ENCODE measurements at regions not wholly inside any gene's neighbourhood (a gene's known extent, or its start where the extent isn't known, plus 50 kb on each side); places are given as distances from the start of the nearest gene placed in this dataset.
A peak's percentile ranks its signal among the peaks of the same experiment; 100 is the strongest.

DNA sequence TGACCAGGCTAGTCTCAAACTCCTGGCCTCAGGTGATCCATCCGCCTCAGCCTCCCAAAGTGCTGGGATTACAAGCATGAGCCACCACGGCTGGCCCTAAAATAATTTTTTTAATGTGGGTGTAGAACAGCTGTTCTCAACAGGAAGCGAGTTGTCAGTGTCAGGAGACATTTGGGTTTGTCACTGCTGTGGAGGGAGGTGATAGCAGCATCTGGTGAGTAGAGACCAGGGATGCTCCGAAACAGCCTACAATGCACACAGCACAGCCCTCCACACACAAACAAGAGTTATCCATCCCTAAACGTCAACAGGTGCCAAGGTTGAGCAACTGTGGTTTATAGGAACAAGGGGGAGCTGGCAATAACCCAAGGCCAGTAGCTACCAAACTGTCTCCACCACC lies 243.4 kb upstream of the STS start:
- no peak for DNase-seq

DNA sequence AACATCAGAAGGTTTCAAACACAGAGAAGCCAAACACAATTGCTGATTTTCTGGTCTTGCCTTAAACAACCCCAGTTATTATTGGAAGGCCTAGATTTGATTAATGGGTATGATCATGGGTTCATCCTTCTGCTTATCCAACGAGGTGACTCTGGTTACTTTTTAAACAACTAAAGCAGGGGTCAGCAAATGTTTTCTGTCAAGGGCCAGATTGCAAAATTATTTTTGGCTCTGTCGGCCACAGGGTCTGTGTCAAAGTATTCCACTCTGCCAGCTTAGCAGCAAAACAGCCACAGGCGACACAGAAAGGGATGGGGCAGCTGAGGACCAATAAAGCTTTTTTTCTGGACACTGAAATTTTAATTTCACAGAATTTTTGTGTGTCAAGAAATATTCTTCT lies 249.1 kb upstream of the STS start:
- DNase-seq: no peak

DNA sequence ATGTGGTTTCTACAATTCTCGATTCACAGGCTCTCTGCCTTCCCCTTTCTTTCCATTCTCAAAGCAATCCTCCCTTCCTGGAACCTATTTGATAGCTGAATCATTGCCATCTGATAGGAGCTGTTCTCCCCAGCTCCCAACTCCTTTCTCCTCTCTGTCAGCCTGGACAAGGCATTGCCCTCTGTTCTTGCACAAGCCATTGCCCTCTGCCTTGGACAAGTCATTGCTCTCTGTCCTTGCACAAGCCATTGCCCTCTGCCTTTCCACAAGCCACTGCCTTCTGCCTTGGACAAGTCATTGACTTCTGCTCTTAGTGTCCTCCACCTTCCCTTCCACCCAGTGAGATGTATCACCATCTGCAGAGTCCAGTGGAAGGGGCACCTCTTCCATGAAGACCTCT lies 256.1 kb upstream of the STS start:
- DNase-seq: no peak

DNA sequence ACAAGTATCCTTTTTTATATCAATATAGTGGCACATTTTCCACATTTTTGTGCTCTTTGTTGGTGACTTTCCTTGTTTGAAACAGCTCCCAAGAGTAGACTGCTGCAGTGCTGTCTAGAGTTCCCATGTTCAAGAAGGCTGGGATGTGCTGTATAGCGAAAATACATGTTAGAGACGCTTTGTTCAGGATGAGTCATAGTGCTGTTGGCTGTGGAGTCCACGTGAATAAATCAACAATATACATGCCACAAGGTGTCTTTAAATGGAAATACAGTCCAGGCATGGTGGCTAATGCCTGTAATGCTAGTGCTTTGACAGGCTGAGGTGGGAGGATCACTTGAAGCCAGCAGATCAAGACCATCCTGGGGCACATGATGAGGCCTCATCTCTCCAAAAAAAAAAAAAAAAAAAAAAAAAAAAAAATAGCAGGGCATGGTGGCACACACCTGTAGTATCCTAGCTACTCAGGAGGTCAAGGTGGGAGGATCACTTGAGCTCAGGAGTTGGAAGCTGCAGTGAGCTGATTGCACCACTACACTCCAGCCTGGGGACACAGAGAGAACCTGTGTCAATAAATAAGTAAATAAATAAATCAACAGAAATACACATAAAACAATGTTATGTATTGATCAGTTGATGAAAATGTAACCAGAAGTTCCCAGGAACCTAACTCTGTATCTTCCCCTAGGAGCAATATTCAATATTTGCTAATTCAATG lies 256.8 kb upstream of the STS start:
- DNase-seq: no peak

DNA sequence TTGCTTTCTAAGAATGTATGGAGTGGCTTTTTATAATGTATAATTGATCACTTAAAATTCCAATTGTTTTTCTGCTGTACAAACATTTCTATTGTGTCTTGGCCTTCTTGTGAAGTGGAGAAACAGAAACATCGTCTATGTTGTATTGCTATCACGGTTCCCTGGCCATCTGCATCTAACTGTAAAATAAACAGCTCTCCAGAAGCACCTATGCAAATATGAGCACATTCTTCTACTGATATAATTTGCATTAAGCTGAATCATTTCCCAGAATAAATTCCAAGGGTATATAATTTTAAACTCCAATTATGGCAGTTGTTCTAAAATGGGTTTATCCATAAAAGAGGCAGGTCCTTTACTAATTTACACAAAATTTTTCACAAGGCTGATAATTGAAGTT lies 261.6 kb upstream of the STS start:
- DNase-seq: no peak

DNA sequence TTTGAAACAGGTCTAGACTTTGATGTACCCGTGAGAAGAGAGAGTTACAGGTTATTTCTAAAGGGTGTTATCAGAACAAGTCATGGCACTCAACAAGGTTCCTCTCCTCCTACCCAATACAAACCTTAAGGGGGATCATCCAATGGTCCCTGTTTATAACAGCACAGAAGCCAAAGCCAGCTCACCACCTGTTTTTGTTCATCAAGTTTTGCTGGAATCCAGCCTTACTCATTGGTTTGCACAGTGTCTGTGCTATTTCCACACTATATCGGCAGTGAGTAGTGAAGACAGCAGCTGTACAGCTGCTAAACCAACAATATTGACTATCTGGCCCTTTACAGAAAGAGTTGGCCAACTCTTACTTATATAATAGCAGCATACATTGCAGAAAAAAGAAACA lies 262.1 kb upstream of the STS start:
- DNase-seq: no peak

DNA sequence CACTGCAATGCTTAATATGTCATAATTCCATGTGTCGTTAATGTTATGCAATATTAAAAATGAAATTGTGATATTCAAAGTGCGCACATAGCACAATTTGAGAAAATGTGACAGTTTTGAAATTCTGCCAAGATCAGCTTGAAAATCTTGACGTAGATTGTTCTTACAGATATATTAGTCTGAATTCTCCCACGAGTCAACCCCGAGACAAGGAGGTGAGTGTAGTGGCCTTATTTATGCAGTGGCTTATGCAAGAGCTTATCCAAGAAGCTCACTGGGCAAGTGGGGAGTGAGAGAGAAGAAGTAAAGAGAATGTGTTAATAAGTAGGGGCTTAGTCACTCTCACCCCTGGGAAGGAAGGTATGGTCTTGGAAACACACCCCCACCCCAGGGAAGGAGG lies 286.1 kb upstream of the STS start:
- DNase-seq: no peak

DNA sequence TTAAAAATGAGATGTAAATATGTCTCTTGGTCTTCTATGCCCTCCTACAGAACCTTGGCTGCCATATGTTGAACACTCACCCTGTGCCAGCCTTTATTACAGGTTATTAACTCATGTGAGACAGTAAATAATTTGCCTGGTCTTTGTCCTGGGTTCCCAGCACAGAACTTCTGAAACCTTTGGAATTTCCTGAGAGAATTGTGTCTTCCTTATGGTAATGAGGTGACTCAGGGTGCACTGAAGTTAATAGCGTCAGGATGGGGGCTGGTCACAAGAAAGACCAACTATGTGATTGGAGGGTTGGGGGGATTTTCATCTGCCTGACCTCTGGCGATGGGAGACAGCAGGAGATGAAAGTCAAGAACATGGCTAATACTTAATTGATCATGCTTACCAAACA lies 289.8 kb upstream of the STS start:
- DNase-seq: no peak

DNA sequence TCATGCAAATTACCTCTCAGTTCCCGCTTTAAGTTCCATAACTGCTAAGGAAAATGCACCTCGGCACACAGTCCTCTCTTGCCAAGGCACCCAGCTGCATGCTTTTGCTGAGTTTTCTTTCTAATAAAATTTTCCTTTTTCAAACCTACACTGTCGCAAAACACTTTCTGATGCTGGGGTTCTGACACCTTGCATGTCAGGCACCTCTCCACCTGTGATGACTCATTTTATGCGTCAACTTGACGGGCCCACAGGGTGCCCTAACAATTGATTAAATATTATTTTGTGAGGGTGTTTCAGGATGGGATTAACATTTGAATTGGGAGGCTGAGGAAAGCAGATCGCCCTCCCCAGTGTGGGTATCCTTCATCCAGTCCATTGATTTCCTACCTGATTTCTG lies 291.0 kb upstream of the STS start:
- no peak for DNase-seq

DNA sequence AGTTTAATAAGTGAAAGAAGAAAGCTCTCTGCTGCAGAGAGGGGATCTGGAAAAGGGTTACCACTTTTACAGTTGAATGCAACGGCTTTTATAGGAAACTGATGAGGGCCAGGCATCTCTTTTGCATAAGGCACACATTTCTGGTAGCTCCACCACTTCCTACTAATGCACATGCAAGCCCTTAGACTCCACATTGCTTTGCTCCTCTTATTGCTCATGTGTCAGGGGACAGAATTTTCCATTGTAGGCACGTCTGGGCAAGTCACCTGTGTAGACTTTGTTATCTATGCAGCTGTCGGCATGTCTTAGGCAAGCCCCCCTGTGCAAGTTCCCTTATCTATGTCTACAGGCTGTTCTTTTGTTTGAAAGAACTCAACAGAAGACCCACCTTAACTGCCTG lies 294.6 kb upstream of the STS start:
- DNase-seq: no peak

DNA sequence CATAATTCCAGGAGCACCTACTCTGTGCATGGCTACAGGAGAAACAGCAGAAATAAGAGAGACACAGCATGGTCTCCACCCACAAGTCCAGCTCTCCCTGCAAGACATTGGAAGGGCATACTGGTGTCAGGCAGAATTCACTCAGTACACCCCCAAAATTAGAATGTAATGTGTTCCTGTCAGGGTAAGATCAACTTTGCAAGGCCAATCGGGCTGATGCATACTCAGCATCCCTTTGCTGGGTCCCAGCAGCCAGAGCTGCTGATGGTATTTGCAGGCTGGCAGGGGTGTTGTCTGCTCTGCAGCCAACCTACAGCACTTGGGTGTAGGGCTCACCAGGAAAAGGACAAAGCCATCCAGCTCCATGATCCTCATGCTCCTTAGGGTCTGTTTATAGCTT lies 295.4 kb upstream of the STS start:
- no peak for DNase-seq

DNA sequence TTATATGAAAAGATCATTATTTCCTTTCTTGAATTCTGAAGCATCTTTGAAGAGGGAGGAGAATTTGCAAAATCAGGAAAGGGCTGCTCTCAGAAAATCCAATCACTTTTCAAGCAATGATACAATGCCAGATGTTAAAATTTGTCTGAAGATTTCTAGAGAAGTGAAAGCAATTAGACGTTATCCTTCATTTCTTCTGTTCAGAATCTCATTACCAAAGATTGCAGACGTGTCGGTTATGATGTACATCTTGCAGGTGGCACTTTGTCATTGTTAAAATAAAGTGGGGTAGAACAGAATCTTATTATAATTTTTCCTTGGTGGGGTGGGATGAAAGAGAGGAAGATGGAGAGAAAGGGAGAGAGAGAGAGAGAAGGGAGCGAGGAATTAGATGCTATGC lies 296.4 kb upstream of the STS start:
- DNase-seq: no peak

DNA sequence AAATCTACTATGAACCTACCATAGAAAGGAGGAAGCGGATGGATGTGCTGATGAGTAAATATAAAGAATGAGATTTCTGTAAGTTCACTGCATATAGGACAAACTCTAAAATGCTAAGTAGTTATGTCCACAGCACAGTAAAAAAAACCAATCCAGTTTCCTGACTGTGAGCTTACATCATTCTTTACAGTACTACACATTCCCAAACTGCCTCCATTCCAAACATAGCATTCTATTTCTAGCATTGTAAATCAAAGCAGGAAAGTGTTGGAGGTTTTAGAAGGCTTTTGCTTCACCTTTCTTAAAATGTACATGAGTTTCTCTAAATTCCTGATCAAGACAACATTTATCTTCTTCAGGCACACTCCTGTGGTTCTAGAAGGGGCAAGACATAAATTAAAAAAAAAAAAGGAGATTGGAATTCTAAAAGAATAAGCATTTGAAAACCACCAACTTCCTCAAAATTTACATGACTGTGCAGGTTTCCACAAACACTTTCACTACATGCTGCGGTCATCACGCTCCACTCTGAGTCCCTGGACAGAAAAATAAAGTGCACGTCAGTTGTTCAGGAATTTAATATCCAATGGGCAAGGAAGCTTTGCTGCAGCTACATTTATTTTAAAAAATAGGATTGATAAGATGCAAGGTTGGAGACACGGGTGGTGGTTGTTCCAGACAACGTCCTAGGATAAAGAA lies 297.6 kb upstream of the STS start:
- DNase-seq: peak; percentile 24

DNA sequence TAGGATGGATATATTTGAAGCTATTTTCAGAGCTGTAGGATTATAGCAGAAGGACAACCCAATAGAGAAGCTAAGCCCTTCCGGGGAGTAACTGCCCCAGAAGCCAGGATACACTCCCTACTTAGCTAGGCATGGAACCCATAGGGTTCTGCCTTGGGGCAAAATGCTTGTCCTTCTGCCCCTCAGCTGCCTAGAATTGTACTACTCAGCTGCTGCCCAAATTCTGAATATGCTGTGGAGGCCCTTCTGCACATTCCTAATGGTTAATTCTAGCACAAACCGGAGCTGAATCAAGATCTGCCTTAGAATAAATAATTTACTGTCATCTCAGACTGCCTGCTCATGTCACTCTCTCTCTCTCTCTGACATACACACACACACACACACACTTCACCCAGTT lies 297.7 kb upstream of the VCX3A start:
- no peak for DNase-seq

DNA sequence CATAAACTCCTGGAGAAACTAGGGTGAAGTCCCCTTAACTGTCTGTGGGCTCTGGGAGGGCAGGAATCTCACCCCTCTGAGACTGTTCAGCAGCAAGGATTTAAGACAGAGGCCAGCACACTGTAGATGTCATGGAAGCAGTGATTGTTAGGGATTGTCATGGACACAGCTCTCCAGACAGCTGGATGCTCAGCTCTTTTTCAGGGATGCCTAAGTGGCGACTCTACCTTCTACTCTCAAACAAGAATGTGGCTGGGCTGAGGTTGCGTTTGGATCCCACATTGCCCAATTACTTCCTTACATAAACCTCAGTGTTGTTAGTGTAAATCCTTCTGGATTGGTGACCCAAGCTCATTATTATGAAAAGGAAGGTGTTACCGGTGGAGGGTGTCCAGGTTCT lies 291.9 kb upstream of the VCX3A start:
- DNase-seq: no peak

DNA sequence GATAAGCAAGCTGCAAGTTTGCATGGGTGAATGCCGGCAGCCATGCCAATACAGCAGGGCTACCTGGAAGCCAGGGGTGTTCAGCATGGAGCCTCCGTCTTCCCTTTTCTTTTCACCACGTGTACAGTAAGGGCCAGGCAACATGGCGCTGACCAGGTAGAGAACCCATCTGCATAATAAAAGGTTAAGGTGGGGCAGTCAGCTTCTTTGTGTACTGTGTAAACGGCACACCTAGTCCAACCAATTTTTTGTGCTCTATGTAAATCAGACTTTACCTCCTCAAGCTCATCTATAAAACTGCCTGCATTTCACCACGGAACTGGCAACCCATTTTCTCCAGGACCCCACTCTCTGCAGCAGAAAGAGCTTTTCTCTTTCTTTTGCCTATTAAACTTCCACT lies 286.8 kb upstream of the VCX3A start:
- no peak for DNase-seq

DNA sequence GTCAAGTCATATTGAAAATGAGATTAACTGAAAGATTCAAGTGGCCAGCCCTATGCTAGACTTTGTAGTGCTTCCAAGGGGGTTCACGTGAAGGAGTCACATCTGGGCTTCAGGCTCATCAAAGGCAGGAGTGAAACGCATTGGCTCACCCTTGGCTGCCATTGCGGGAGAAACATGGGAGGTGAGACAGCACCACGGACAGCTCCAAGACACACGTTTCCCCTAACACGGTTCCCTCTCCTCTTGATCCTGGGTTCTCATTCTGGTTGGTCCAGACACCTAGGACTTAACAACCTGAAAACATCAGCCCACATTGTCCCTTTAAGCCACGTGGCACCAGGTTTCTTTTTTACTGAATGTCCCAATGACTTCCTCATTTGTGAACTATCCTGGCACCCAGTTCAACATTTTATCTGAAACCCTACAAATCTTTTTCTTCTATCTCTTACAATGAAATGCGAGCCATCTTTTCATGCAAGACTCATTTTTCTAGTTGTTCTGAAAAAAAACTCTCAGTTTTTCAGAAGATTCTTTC lies 279.0 kb upstream of the VCX3A start:
- DNase-seq: peak; percentile 0

DNA sequence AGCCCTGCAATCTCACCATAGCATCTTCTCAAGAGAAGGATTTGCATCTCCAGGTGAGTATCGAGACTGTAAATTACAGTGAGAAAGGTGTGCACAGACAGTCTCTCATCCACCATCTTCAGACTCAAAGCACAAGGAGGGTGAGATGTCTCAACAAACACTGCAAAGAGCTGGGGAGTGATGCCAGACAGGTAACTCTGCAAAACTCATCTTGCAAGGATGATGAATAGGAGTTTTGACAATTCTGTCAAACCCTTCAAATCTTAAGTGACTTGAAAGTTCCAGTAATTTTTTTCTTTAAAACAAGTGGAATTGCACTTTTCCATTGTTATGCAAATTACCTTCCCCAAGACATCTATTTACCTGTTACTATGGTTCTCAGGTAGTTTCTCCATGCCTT lies 277.2 kb upstream of the VCX3A start:
- DNase-seq: no peak

DNA sequence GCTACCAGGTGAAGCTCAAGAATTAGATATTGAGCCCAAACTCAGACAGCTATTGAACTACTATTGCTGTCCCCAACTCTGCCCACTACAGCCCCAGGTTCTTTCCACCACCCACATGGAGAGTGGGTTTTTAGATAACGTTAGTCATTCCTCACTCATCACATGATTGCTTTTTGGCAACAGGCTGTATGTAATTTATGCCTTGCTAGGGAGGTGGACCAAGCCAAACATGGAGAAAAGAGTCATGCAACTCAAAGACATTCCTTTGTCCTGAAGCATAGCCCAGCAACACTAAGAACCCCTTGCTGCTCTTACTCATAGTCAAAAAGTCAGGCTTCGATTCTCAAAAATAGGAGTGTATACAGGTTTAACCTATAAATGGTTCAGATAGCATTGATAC lies 275.9 kb upstream of the VCX3A start:
- DNase-seq: no peak

DNA sequence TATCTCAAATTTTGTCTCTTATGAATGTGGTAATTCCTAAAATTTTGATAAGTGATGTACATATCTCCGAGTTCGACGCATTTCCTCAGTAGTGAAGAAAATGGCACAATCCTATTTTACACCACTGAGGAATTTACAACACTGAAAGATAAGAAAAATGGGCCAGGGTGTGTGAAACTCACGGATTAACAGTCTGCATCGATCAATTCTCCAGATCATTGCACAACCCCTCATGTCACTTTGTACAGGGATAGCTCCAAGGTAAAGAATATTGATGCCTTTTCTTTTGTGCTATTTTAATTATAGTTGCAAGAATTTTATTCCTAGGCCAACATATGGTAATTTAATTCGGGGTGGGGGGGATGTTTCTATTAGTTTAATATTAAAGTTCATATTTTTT lies 268.7 kb upstream of the VCX3A start:
- DNase-seq: no peak

DNA sequence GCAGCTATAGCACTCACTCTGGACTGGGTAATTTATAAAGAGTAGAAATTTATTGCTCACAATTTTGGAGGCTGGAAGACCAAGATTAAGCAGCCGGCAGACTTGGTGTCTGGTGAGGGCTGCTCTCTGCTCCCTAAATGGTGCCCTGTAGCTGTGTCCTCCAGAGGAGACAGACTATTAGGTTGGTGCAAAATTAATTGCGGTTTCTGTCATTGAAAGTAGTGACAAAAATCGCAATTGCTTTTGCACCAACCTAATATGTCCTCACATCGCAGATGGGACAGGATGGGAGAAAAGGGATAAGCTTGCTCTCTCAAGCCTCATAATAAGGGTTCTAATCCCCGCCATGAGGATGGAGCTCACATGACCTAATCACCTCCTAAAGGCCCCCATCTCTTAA lies 258.1 kb upstream of the VCX3A start:
- no peak for DNase-seq

DNA sequence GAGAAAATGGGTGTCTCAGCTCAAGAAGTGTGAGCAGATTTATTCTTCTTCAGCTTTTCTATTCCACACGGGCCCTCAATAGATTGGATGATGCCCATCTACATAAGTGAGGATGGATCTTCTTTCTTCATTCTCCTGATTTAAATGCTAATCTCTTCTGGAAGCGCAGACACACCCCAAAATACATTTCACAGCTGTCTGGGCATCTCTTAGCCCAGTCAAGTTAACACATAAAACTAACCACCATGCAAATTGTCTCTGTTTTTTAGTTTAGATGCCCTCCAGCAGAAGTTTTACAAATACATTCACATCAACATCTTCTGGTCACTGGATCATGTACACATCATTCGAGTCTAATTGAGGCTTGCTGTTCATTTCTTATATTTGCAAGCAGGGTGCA lies 249.0 kb upstream of the VCX3A start:
- DNase-seq: no peak

DNA sequence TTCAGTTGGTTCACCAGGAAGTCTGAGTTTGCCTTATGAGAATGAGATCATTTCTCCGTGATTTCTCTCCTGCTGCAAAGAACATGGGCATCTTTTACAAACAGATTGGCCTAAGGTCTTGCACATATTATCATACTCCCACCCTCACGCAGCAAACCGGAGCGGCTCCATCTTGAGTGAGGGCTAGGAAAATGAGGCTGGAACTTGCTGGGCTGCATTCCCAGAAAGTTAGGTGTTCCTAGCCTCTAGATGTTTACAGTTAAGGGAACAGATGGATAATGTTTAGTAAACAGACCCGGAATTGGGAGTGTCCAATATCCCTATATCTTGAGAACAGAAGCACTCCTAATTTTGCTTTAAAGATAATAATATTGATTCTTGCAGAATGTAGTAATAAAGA lies 247.9 kb upstream of the VCX3A start:
- DNase-seq: no peak

DNA sequence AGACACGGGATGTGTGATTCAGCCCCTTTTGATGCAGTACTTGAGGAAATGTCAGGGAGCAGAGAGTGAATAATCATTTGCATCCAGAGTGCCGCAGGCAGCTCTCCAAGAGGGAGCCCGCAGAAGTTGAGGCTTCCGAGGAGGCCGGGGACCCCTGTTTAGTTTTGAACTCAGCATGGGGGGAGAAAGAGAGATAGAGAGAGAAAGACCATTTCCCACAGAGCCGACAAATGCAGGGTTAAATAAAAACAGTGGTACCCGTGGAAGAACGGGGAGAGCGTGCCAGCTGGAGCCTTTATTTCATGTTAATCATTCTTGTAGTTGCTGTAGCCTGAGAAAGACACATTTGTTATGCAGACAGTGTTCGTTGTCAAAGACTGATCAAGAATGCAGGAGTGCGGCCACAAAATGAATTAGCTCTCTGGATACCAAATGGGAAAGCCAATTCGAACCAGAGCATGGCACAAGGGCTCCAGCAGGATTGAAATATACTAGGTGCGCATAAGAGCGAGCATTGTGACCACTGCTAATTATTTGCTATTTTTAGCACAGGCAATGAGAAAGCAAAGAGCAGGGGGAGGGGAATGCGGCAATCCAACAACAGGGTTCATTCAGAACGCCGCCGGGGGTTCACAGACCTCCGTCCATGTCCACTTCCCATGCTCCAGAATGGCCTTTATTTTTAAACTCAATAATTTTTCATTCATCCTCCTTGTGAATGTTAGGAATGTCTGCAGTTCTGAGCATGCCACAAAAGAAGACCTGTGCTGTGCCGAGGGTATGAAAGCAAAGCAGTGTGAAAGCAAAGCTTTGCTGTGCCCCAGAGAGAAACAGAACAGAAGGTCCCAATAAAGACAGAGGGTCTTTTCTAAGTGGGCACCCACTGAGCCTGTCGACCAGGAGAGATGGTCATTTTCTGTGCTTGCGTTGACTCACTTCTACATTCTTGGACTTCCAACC lies 243.9 kb upstream of the VCX3A start:
- no peak for DNase-seq

Measured in MV-4-11 (cell line).